ENCODE measurements at regions not wholly inside any gene's neighbourhood (a gene's known extent, or its start where the extent isn't known, plus 50 kb on each side); places are given as distances from the start of the nearest gene placed in this dataset.
"Not testable (repeated sequence)": the region's sequence is repeated elsewhere in the genome, so short reads cannot be mapped to it uniquely, and the experiment has no call there.

- FAIRE-seq (no peak), ATAC-seq (no peak), DNase-seq (no peak)
- WGBS, 2 donors = 72 to 84% methylated on average over 3 of the region's 3 CpGs
- intact Hi-C loops (cut with DNase I) = no loop called here
- TF ChIP-seq CTCF (IDR thresholded peaks at IDR 0.05) = no peak
- no peaks in the 10 kb centered on the region for H3K4me1 ChIP-seq
- H3K4me3 ChIP-seq = no peak overlapping the region
- H3K27ac ChIP-seq = no peak overlapping the region
- H3K36me3 ChIP-seq = no peaks in the 10 kb centered on the region
- no peaks in the 10 kb centered on the region for H3K27me3 ChIP-seq
- no peaks in the 10 kb centered on the region for H3K9me3 ChIP-seq
Observed at GRCh38 chr2:109054865-109055264, 65.8 kb upstream of the EDAR start.

- FAIRE-seq (no peak), DNase-seq (no peak), ATAC-seq (no peak)
- Histone ChIP-seq H3K4me3 (no peak overlapping the region), H3K9me3 (no peaks in the 10 kb centered on the region), H3K27me3 (no peaks in the 10 kb centered on the region), H3K27ac (no peak overlapping the region), H3K4me1 (no peaks in the 10 kb centered on the region), H3K36me3 (no peaks in the 10 kb centered on the region)
- intact Hi-C loops (cut with DNase I) = no loop called here
- no peak for TF ChIP-seq CTCF (IDR thresholded peaks at IDR 0.05)
- WGBS, 2 donors = 81 to 90% methylated on average over 9 of the region's 9 CpGs
Observed at GRCh38 chr2:109053716-109054115, 64.7 kb upstream of the EDAR start.

- Histone ChIP-seq H3K27me3 (no peaks in the 10 kb centered on the region), H3K36me3 (no peaks in the 10 kb centered on the region), H3K9me3 (no peaks in the 10 kb centered on the region), H3K4me1 (no peaks in the 10 kb centered on the region), H3K27ac (no peak overlapping the region), H3K4me3 (no peak overlapping the region)
- 75 to 81% methylated on average over 6 of the region's 6 CpGs for WGBS, 2 donors
- FAIRE-seq (no peak), ATAC-seq (no peak), DNase-seq (no peak)
- intact Hi-C loops (cut with DNase I) = no loop called here
- TF ChIP-seq CTCF (IDR thresholded peaks at IDR 0.05) = no peak
Observed at GRCh38 chr2:109052922-109053321, 63.9 kb upstream of the EDAR start.

- H3K9me3 ChIP-seq = no peaks in the 10 kb centered on the region
- TF ChIP-seq CTCF (IDR thresholded peaks at IDR 0.05) = no peak
- no peak overlapping the region for H3K4me3 ChIP-seq
- WGBS, 2 donors = 82 to 83% methylated on average over 6 of the region's 6 CpGs
- DNase-seq (no peak), ATAC-seq (no peak), FAIRE-seq (no peak)
- H3K27ac ChIP-seq = no peak overlapping the region
- intact Hi-C loops (cut with DNase I) = no loop called here
- H3K27me3 ChIP-seq = no peaks in the 10 kb centered on the region
- H3K4me1 ChIP-seq = no peaks in the 10 kb centered on the region
- no peaks in the 10 kb centered on the region for H3K36me3 ChIP-seq
Observed at GRCh38 chr2:109049022-109049421, 60.0 kb upstream of the EDAR start.

GRCh38 chr2:109048163-109048562 lies 59.1 kb upstream of the EDAR start:
- WGBS, 2 donors = 71 to 88% methylated on average over 1 of the region's 1 CpG
- no peak for FAIRE-seq

GRCh38 chr2:109047569-109047968 lies 58.5 kb upstream of the EDAR start:
- intact Hi-C loops (cut with DNase I); H3K4me1 ChIP-seq; ATAC-seq; H3K27ac ChIP-seq; H3K27me3 ChIP-seq; FAIRE-seq; DNase-seq; H3K36me3 ChIP-seq; H3K4me3 ChIP-seq; H3K9me3 ChIP-seq: not testable (repeated sequence)
- WGBS, 2 donors = 78 to 84% methylated on average over 5 of the region's 5 CpGs

More at GRCh38 chr2:109048163-109048562, 59.1 kb upstream of the EDAR start:
- TF ChIP-seq CTCF (IDR thresholded peaks at IDR 0.05) = no peak
- H3K27me3 ChIP-seq = no peaks in the 10 kb centered on the region
- no peak overlapping the region for H3K27ac ChIP-seq
- H3K9me3 ChIP-seq = no peaks in the 10 kb centered on the region
- no peaks in the 10 kb centered on the region for H3K4me1 ChIP-seq
- H3K4me3 ChIP-seq = no peak overlapping the region
- H3K36me3 ChIP-seq = no peaks in the 10 kb centered on the region
- ATAC-seq (no peak), DNase-seq (no peak)
- intact Hi-C loops (cut with DNase I) = no loop called here

Measured in pancreas (tissue), 10 donors.